ENCODE measurements at regions not wholly inside any gene's neighbourhood (a gene's known extent, or its start where the extent isn't known, plus 50 kb on each side); places are given as distances from the start of the nearest gene placed in this dataset.
"Not testable (repeated sequence)": the region's sequence is repeated elsewhere in the genome, so short reads cannot be mapped to it uniquely, and the experiment has no call there.

DNA sequence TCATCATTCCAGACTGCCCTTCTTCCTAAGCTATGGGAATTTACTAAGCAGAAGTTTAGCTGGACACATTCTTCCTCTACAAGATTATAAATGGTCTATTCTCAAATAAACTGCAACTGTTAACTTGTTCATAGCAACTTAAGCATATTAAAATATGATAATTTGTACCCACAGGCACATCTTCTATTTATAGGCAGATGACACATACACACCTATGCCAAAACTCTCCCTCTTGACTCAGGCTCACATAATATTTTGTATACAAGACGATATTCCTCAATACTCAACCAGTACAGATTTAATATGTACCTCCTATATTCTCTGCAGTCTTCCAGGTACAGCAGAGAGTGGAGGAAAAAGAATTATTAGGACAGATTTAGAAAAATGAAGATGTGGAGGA lies 232.7 kb upstream of the KIAA1217 start:
- no peak for DNase-seq

DNA sequence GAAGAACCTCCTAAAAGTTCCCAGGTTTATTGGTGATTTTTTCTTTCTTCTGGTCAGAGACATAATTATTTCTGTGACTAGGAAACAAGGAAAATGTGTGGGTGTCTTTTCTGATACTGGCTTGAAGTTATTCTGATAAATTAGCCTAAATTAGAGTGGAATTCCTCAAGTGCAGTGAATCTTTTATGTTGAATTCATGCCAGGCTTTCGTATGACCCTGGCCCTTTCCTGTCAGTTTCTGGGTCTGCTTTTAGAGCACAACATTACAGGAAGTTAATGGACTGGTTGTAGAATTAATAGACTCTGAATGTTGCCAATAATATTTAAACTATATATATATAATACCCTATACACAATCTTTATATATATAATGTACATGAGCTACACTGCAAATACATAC lies 230.6 kb upstream of the KIAA1217 start:
- no peak for DNase-seq

- no peak for DNase-seq
These were observed 228.8 kb upstream of the KIAA1217 start for GRCh38 chr10:23980094-23980493.

DNA sequence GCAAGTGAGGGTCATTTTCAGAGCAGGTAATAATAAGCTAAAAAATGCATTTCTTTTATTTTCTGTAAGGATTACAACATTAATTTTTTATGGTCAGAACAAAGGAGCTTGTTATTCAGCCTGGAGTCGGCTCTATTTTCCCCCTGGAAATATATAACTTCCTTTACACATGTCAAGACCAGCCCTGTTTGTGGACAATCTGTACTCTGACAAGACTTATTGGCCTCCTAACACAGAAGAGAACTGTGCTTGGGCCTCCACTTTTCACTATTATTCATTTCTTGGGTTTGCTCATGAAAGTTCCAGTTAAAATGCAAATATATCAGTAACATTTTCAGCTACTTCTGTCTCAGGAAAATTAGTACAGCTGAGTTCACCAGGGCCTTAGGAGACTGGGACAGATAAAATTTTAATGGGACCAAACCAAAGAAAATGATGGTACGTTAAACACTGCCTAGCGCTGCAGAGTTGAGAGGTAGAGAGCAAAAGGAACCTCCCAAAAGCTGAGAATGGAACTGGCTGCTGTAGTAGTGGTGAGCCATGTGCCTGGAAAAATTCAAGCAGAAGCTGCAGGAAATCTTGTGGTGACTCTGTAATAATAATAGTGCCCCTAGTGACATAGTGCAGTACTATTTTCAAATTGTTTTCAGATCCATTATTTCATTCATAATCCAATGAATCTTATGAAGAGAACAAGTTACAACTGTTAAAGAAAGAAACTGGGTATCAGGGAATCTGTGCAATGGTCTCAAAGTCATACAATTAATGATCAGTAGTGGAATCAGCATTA lies 227.2 kb upstream of the KIAA1217 start:
- DNase-seq: no peak

GRCh38 chr10:23984405-23984804 lies 224.5 kb upstream of the KIAA1217 start:
- not testable (repeated sequence) for DNase-seq

DNA sequence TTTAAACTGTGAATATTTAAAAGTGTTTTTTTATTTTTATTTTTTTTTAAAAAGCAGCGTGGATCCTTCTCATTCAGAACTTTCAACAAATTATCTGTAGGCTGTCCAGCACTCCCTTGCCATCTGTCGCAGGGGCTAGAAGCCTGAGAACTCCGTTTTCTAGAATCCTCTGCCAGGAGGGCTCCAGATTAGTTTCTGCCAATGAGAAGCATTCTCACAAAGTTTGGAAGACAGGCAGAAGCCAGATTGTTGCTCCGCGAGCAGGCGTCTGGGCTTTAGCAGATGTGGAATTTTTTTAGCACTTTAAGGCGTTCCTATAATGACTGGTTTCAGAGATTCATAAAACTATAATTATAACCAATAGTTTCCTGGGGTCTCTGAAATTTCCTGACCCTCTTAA lies 220.9 kb upstream of the KIAA1217 start:
- DNase-seq: no peak

DNA sequence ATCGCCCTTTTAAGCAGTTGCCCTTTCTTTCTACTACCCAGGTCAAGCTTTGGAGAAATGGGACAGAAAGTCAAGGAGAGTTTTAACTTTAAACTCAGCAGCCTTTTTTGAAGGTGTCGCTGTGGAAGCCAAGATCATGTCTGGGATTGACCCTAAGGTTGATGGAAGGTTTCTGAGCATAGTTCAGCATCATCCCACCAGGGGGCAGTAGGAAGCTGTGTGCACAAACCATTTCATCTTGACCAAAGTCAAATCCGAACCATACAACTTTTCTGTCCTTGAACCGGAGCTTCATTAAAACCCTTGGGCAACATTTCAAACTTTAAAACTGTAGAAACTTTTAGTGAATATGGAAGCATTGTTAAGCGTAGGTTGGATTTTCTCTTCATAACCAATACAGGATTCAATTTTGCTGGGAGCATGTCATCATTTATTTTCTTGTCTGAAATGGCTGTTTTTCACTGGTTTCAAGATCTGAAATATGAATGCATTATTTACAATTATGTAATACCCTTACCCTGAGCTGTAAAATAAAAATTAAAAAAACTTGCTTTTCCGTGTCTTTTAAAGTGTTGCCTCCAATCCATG lies 214.4 kb upstream of the KIAA1217 start:
- no peak for DNase-seq

DNA sequence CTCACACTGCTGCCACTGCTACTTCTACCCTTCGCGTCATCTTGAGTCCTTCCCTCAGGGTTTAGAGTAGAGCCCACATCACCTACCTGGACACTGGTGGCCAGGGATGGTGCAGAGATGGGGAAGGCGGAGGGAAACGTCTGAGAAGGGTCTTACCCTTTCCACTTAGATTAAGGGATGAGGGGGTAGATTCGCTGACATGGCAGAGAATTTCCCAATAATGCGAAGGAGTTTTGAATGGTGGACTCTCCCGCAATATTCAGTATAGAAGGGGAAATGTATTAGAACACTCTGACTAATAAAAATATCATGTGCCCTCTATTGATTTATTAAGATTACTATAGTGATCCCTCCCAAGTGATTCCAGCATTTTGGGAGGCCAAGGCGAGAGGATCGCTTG lies 209.5 kb upstream of the KIAA1217 start:
- DNase-seq: no peak

DNA sequence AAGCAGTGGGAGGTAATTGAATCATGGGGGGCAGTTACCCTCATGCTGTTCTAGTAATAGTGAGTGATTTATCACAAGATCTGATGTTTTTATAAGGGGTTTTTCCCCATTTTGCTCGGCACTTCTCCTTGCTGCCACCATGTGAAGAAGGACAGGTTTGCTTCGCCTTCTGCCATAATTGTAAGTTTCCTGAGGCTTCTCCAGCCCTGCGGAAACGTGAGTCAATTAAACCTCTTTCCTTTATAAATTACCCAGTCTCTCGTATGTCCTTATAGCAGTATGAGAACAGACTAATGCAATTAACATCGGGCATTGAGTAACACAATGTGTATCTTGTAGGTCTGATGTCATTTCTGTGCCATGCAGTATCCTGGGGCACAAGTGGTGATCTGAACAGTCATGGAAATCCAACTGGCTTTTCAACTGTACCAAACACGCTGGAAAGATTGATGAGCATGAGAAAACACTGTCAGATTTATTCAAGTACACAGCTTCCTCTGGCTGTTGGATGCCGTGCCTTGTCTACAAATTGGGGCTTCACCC lies 208.6 kb upstream of the KIAA1217 start:
- no peak for DNase-seq

GRCh38 chr10:24006741-24007140 lies 202.2 kb upstream of the KIAA1217 start:
- DNase-seq: no peak

DNA sequence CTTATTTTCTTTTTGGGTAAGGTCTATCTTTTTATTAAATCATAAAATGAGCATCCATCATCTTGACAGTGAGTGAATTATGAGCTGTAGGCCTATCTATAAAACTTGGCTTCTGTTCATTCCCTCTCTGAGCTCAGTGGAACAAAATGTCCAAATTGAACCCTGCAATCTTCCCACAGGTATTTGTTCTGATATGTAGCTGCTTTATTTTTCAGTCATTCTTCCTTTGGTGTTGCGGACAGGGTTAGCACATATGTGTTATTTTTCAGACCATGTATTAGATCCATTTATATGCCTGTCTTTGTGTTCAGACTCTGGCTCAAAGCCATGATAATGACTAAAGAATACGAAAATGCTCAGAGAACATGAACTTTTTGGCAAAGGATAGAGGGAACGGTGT lies 201.6 kb upstream of the KIAA1217 start:
- no peak for DNase-seq

- no peak for DNase-seq
These were observed 200.5 kb upstream of the KIAA1217 start for GRCh38 chr10:24008164-24009091.

DNA sequence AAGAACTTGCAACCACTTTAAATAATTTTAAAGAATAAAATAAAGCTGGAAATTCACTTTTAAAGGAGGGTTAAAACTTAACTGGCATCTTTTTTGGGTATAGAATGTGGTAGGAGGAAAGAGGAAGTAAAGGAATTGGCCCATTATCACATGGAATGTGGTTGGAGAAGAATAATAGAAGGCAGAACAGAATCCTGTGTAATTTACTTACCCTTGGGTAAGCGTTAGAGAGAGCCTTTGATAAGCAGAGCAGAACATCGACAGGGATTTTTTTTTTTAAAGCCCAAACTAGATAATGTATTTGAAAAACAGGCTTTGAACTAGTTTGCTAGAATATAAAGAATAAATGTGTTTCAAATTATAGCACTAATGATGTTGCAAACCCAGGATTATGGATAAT lies 199.8 kb upstream of the KIAA1217 start:
- no peak for DNase-seq

- no peak for DNase-seq
These were observed 199.2 kb upstream of the KIAA1217 start for GRCh38 chr10:24009736-24010135.

- DNase-seq: no peak
These were observed 198.4 kb upstream of the KIAA1217 start for GRCh38 chr10:24010436-24010970.

DNA sequence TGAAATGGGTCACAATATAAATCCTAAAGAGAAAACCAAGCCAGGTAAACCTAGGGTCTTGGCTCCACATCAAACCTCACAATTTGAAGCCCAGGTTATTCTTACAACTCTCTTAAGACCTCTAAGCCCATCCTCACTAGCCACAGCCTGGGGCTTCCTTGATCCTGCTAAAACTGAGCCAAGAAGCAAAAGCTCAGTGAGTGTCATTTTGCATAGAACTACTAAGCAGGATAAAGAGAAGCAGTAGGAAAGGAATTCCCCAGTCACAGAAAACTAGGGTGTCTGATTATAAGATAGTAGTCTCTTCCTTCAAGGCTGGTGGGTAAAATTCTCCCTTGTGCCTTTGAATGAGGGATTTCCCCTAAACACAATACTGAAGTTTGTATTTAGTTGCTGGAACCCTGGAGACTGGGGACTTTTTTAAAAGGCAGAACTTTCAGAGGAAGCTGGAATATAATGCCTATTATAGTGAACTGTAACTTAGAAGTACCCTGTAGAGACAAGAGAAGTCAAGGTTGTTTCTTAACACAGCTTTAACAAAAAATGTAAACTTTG lies 196.6 kb upstream of the KIAA1217 start:
- DNase-seq: no peak

DNA sequence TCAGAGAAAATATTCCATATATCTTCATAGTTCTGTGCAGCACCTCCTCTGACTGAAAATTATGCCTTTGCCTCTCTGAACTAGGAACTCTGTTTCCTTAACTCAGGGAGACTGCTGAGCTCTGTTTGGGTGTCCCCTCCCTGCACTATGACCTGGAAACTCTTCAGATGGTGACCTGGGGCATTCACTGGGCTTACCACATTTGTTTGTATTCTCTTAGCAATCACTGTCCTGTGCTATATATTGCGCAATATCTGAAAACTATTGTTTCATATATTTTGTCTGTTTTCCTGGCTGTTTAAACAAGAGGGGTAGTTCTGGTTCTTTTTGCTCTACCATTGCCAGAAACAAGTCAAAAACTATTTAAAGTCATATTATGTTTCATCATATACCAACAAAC lies 181.8 kb upstream of the KIAA1217 start:
- DNase-seq: no peak

DNA sequence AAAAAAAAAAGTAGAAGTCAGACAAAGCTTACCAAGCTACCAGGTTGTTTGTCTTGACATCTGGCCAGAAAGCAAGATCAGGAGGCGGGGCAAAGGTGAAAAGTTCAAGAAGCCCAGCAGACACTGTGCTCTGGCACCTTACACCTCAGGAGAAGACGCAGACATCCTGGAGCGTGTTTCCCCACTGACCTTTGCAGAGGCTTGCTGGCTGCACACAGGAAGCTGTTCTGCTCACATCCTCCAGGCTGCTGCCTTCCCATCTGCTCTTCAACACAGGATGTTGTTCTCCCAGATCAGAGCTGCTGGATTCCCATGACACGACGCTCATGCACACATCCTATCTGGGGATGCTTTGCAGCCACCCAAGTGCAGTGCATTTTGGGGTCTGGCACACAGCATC lies 174.4 kb upstream of the KIAA1217 start:
- no peak for DNase-seq

DNA sequence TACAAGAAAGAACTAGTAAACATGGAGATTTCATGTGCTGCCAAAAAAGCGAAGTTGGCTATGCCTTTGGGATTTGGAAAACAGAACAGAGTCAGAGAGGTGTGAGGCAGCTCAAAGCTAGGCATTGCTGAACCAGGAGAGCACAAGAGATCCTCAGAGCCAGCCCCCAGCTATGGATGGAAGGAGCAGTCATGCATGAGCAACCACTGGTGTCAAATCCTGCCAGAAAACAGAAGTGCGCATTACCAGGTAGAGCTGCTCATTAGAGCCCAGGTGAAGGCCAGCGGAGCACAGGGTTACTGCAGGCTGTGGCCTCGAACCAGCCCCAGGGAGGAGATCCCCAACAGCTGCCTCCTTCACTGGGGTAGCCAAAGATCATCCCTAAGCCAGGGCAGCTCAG lies 173.2 kb upstream of the KIAA1217 start:
- DNase-seq: no peak

DNA sequence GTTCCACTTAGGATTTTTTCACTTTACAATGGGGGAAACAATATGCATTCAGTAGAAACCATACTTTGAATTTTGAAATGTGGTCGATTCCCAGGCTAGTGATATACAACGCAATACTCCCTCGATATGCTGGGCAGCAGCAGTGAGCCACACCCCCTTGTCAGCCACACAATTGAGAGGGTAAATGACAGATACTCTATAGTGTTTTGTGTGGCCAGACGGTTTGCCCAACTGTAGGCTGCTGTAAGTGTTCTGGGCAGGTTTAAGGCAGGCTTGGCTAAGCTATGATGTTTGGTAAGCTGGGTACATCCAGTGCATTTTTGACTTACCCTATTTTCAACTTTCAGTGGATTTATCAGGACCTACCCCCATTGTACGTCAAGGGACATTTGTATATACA lies 169.6 kb upstream of the KIAA1217 start:
- DNase-seq: no peak

GRCh38 chr10:24039897-24040296 lies 169.0 kb upstream of the KIAA1217 start:
- no peak for DNase-seq

- no peak for DNase-seq
These were observed 167.9 kb upstream of the KIAA1217 start for GRCh38 chr10:24041034-24041433.

- DNase-seq: no peak
These were observed 167.1 kb upstream of the KIAA1217 start for GRCh38 chr10:24041834-24042233.

Data from activated effector memory CD4-positive, alpha-beta T cell treated with anti-CD3 and anti-CD28 coated beads, Interleukin-2, amount 50 U/mL, for 16 hours (primary cell).